Spleen (tissue), 11 donors: ENCODE measurements at regions not wholly inside any gene's neighbourhood (a gene's known extent, or its start where the extent isn't known, plus 50 kb on each side); places are given as distances from the start of the nearest gene placed in this dataset.
"Not testable (repeated sequence)": the region's sequence is repeated elsewhere in the genome, so short reads cannot be mapped to it uniquely, and the experiment has no call there.

ENCODE experiments used
- DNase-seq: peaks from one replicate; pipeline ENCODE4 v3.0.0-alpha.2; 2020
- H3K27ac ChIP-seq, 8 donors: fragments of 200-600 bp; sonication (generic) in 7 of 8; 1 replicate in 4 of 8; 2 replicates in 4 of 8; pipeline versions ENCODE4 v1.5.0 to v1.8.0; 2016 to 2021; ENCODE audit warnings: inconsistent platforms in 4 of 8, mild to moderate bottlenecking in 4 of 8, moderate library complexity in 1 of 8
- H3K27me3 ChIP-seq, 7 donors: fragments of 200-600 bp; sonication (generic) in 6 of 7; replicated peaks in 1 of 7; 1 replicate in 4 of 7; 2 replicates in 3 of 7; pipeline versions ENCODE4 v1.5.0 to v1.8.0; 2016 to 2021; ENCODE audit warnings: inconsistent platforms in 3 of 7, mild to moderate bottlenecking in 1 of 7
- H3K36me3 ChIP-seq, 6 donors: fragments of 200-600 bp; sonication (generic) in 5 of 6; 1 replicate in 4 of 6; 2 replicates in 2 of 6; pipeline versions ENCODE4 v1.5.0 to v1.8.0; 2016 to 2021; ENCODE audit warnings: inconsistent platforms in 2 of 6
- H3K4me1 ChIP-seq, 6 donors: fragments of 200-600 bp; sonication (generic) in 5 of 6; 1 replicate in 3 of 6; 2 replicates in 3 of 6; pipeline versions ENCODE4 v1.5.0 to v1.8.0; 2016 to 2021; ENCODE audit warnings: inconsistent platforms in 3 of 6
- H3K4me3 ChIP-seq, 8 donors: fragments of 200-600 bp; sonication (generic) in 7 of 8; 1 replicate in 4 of 8; 2 replicates in 4 of 8; pipeline versions ENCODE4 v1.5.0 to v1.8.0; 2016 to 2021; ENCODE audit warnings: inconsistent platforms in 4 of 8, mild to moderate bottlenecking in 4 of 8, moderate library complexity in 2 of 8
- H3K9me3 ChIP-seq, 8 donors: fragments of 200-600 bp; sonication (generic) in 7 of 8; 1 replicate in 4 of 8; 2 replicates in 4 of 8; pipeline versions ENCODE4 v1.5.0 to v1.8.0; 2016 to 2021; ENCODE audit warnings: inconsistent platforms in 4 of 8
- WGBS, 5 donors: extraction: QIAGEN DNeasy Blood & Tissue Kit in 3 of 5; methylation state at CpG; one replicate each; pipeline versions ENCODE4 v1.1.5 to v1.1.7; 2013 to 2018; 5-methylcytosine and 5-hydroxymethylcytosine counted together
- intact Hi-C: fragments of 100-400 bp; cut with DNase I; formaldehyde crosslinking; loops from one replicate; pipeline ENCODE4 v1.15.0; 2023; ENCODE audit warnings: low total_unique reads
- TF ChIP-seq, protein P1 (sequence below), 11 experiments: fragments of 200-600 bp in 7 of 11; fragments of 450-650 bp in 4 of 11; sonication (generic) in 4 of 11; IDR thresholded peaks in 8 of 11; conservative IDR thresholded peaks in 3 of 11; 1 replicate in 7 of 11; 2 replicates in 4 of 11; pipeline versions ENCODE4 v1.4.0 to v1.8.0; 2016 to 2021; ENCODE audit warnings: antibody characterized with exemption in 11 of 11, inconsistent platforms in 4 of 11, mild to moderate bottlenecking in 1 of 11
- donor health status: healthy with polysubstance abuse.
- donor health status: DM: no; HTN: no; CAD: no; lungs with moderate emphysema.
- donor health status: DM: no; HTN: no; CAD: no.
- donor health status: Bipolar disorder and iron deficiency.
- donor health status: healthy.
- donor health status: DM: no; HTN: no; CAD: no.
- donor health status: DM: yes; HTN: yes; CAD: no.

GRCh38 chr16:22572331-22573224 lies 61.9 kb downstream of the NPIPB5 start:
- H3K9me3 ChIP-seq, H3K36me3 ChIP-seq, H3K4me1 ChIP-seq, intact Hi-C loops, DNase-seq: not testable (repeated sequence)
- 28 to 48% (median 42%) methylated on average over 4 to 5 of the region's 11 CpGs for WGBS, 5 donors
- Histone ChIP-seq H3K27ac (peak overlapping the region in 2 of 8 donors; percentile 48 to 61), H3K27me3 (peaks cover 0 to 23% (median 0%) of the 10 kb centered on the region in 7 donors), H3K4me3 (peak overlapping the region in 1 of 8 donors; percentile 7)
- TF ChIP-seq, protein P1, sequence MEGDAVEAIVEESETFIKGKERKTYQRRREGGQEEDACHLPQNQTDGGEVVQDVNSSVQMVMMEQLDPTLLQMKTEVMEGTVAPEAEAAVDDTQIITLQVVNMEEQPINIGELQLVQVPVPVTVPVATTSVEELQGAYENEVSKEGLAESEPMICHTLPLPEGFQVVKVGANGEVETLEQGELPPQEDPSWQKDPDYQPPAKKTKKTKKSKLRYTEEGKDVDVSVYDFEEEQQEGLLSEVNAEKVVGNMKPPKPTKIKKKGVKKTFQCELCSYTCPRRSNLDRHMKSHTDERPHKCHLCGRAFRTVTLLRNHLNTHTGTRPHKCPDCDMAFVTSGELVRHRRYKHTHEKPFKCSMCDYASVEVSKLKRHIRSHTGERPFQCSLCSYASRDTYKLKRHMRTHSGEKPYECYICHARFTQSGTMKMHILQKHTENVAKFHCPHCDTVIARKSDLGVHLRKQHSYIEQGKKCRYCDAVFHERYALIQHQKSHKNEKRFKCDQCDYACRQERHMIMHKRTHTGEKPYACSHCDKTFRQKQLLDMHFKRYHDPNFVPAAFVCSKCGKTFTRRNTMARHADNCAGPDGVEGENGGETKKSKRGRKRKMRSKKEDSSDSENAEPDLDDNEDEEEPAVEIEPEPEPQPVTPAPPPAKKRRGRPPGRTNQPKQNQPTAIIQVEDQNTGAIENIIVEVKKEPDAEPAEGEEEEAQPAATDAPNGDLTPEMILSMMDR (IDR thresholded peaks at IDR 0.05 in 8 of 11, conservative IDR thresholded peaks at IDR 0.05 in 3 of 11), result peak in 1 of 11 experiments; percentile 14

- peaks cover 0 to 23% (median 0%) of the 10 kb centered on the region in 7 donors for H3K27me3 ChIP-seq
- WGBS, 5 donors, result no CpG with 5 or more reads among the region's 26 CpGs
- DNase-seq, H3K4me3 ChIP-seq, intact Hi-C loops, H3K9me3 ChIP-seq, H3K36me3 ChIP-seq, H3K27ac ChIP-seq, H3K4me1 ChIP-seq: not testable (repeated sequence)
- TF ChIP-seq, protein P1 (IDR thresholded peaks at IDR 0.05 in 8 of 11, conservative IDR thresholded peaks at IDR 0.05 in 3 of 11), result peak in 1 of 11 experiments; percentile 2
These were observed 62.5 kb downstream of the NPIPB5 start for GRCh38 chr16:22573225-22573530.

DNA sequence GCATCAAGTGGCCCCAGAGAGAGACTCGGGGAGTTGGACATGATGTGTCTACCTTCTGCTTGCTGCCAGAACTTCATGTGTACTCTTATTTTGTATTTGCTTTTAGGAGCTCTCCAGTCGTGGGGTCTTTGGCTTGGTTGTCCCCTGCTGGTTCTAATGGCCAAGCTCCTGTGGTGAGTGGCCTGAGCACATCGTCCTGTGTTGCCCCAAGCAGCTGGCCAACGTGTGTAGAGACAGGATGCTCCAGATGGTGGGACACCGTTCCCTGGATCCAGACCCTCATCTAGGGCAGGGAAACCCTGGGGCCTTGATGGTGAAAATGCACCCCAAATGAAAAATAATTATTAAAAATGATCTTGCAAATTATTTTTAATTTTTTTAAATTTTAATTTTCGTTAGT lies 65.8 kb downstream of the NPIPB5 start:
- H3K9me3 ChIP-seq, H3K4me3 ChIP-seq, H3K36me3 ChIP-seq, intact Hi-C loops, H3K4me1 ChIP-seq, H3K27ac ChIP-seq: not testable (repeated sequence)
- peaks cover 0 to 23% (median 0%) of the 10 kb centered on the region in 7 donors for H3K27me3 ChIP-seq
- peak; percentile 50 for DNase-seq
- WGBS, 5 donors, result 65 to 86% (median 77%) methylated on average over 5 to 6 of the region's 6 CpGs

DNA sequence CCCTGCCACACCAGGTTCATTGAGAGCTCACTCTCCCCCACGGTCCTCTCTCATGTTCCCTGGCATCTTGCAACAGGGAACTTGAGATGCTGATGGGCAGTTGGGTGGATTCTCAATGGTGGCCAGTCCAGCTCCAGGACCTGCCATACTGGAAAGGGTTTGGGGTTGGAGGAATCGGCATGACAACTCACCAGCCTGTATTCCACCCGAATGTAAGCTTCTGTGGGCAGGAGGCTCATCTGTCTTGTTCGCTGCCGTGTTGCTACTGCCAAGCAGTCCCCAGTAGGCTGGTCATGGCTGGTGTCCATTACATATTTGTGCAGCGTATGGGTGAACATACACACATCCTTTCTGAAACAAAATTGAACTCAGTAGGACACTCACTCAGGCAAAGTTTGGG lies 72.5 kb downstream of the NPIPB5 start:
- DNase-seq, H3K4me3 ChIP-seq, H3K36me3 ChIP-seq, H3K27ac ChIP-seq, intact Hi-C loops, H3K4me1 ChIP-seq, H3K9me3 ChIP-seq, H3K27me3 ChIP-seq: not testable (repeated sequence)
- 90 to 97% (median 92%) methylated on average over 4 to 6 of the region's 6 CpGs for WGBS, 5 donors

- intact Hi-C loops, H3K27ac ChIP-seq, H3K36me3 ChIP-seq, H3K9me3 ChIP-seq, H3K4me1 ChIP-seq, H3K4me3 ChIP-seq, DNase-seq, H3K27me3 ChIP-seq: not testable (repeated sequence)
- 75 to 90% (median 84%) methylated on average over 1 of the region's 3 CpGs for WGBS, 5 donors
These were observed 73.8 kb downstream of the NPIPB5 start for GRCh38 chr16:22584459-22584858.

DNA sequence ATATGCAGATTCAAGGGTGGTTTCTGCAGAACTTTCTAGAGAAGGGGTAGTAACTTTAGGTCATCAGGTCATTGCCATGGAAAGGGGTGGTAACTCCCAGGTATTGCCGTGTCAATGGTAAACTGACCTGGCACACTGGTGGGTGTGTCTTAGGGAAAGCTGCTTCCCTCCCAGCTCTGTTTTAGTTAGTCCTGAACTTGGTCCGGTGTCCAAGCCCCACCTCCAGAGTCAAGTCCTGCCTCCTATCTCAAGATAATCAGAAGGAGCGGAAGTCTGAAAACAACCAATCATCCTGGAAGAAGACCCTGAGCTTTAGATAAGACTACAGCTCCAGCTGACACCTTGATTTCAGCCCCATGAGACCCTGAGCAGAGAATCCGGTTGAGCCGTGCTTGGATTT lies 74.2 kb downstream of the NPIPB5 start:
- H3K27me3 ChIP-seq, H3K27ac ChIP-seq, DNase-seq, H3K4me1 ChIP-seq, H3K9me3 ChIP-seq, H3K36me3 ChIP-seq, intact Hi-C loops, H3K4me3 ChIP-seq: not testable (repeated sequence)
- WGBS, 5 donors, result no CpG with 5 or more reads among the region's 5 CpGs

GRCh38 chr16:22585431-22585830 lies 74.7 kb downstream of the NPIPB5 start:
- DNase-seq, H3K4me1 ChIP-seq, intact Hi-C loops, H3K9me3 ChIP-seq, H3K27me3 ChIP-seq, H3K27ac ChIP-seq, H3K4me3 ChIP-seq, H3K36me3 ChIP-seq: not testable (repeated sequence)
- WGBS, 5 donors, result 90 to 100% (median 96%) methylated on average over 2 to 3 of the region's 3 CpGs

- H3K36me3 ChIP-seq, DNase-seq, H3K9me3 ChIP-seq, H3K4me3 ChIP-seq, intact Hi-C loops, H3K27me3 ChIP-seq, H3K27ac ChIP-seq, H3K4me1 ChIP-seq: not testable (repeated sequence)
- 63 to 75% (median 69%) methylated on average over 1 of the region's 5 CpGs; no CpG with 5 or more reads in 2 of the 5 donors for WGBS, 5 donors
These were observed 76.0 kb downstream of the NPIPB5 start for GRCh38 chr16:22586732-22587131.

DNA sequence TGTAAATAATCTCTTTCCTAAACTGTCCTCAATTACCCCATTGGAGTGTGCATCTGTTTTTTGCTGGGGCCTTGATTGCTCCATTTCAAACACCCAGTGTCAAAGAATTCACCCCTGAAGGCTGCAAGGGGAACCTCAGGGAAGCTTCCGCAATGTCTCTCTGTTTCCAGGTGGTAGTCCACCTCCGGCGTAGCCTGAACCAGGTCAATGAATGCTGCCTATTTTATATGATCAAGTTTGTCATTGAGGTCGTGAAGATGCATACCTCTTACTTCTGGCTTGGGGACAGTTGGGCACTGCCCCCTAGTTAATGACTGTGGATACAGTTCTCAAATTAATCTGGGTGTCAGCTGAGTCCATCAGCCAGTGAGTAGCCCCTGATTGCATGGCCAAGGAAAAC lies 79.1 kb downstream of the NPIPB5 start:
- H3K4me1 ChIP-seq, H3K4me3 ChIP-seq, H3K36me3 ChIP-seq, H3K27me3 ChIP-seq, intact Hi-C loops, DNase-seq, H3K27ac ChIP-seq, H3K9me3 ChIP-seq: not testable (repeated sequence)
- WGBS, 5 donors, result 81 to 86% (median 82%) methylated on average over 4 of the region's 4 CpGs
